GM12872 (cell line): ENCODE measurements at regions not wholly inside any gene's neighbourhood (a gene's known extent, or its start where the extent isn't known, plus 50 kb on each side); places are given as distances from the start of the nearest gene placed in this dataset.

ENCODE experiments used
- TF ChIP-seq, protein P1 (sequence below): IDR thresholded peaks from 3 replicates; pipeline ENCODE4 v1.5.1; 2011; ENCODE audit warnings: low read depth, mild to moderate bottlenecking, low read length, moderate library complexity; ENCODE audit not compliant: insufficient read depth

DNA sequence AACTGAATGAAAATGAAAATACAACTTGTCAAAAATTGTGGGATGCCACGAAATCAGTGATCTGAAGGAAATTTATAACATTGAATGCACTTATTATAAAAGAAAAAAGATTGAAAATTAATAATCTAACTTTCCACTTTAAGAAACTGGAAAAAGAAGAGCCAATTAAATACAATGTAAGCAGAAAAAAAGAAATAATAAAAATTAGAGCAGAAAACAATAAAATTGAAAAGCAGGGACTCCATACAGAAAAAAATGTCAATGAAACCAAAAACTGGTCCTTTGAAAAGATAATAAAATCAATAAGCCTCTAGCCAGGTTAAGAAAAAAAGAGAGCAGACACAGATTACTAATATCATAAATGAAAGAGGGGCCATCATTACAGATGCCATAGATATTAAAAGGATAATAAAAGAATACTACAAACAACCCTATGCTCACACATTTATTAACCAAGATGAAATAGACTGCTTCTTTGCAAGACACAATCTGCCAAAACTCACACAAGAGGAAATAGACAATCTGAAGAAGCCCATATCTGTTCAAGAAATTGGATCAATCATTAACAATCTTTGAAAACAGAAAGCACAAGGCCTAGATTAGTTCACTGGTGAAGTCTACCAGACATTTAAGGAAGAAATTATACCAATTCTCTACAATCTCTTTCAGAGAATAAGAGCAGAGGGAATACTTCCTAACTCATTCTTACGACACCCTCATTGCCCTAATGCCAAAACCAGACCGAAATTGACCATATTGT, 233.8 kb upstream of the NEBL start:
- TF ChIP-seq, protein P1, sequence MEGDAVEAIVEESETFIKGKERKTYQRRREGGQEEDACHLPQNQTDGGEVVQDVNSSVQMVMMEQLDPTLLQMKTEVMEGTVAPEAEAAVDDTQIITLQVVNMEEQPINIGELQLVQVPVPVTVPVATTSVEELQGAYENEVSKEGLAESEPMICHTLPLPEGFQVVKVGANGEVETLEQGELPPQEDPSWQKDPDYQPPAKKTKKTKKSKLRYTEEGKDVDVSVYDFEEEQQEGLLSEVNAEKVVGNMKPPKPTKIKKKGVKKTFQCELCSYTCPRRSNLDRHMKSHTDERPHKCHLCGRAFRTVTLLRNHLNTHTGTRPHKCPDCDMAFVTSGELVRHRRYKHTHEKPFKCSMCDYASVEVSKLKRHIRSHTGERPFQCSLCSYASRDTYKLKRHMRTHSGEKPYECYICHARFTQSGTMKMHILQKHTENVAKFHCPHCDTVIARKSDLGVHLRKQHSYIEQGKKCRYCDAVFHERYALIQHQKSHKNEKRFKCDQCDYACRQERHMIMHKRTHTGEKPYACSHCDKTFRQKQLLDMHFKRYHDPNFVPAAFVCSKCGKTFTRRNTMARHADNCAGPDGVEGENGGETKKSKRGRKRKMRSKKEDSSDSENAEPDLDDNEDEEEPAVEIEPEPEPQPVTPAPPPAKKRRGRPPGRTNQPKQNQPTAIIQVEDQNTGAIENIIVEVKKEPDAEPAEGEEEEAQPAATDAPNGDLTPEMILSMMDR = no peak

DNA sequence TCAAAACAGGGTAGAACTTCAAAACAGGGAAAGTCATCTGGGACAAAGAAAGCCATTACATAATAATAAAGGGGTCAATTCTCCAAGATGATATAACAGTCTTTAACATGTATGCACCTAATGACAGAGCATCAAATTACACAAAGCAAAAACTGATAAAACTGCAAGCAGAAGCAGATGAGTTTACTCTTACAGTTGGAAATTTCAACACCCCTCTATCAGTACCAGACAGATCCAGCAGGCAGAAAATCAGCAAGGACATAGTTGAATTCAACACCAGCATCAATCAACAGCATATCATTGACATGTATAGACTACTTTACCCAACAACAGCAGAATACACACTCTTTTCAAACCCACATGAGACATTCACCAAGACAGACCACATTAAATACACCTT, 233.0 kb upstream of the NEBL start:
- TF ChIP-seq, protein P1 = no peak

DNA sequence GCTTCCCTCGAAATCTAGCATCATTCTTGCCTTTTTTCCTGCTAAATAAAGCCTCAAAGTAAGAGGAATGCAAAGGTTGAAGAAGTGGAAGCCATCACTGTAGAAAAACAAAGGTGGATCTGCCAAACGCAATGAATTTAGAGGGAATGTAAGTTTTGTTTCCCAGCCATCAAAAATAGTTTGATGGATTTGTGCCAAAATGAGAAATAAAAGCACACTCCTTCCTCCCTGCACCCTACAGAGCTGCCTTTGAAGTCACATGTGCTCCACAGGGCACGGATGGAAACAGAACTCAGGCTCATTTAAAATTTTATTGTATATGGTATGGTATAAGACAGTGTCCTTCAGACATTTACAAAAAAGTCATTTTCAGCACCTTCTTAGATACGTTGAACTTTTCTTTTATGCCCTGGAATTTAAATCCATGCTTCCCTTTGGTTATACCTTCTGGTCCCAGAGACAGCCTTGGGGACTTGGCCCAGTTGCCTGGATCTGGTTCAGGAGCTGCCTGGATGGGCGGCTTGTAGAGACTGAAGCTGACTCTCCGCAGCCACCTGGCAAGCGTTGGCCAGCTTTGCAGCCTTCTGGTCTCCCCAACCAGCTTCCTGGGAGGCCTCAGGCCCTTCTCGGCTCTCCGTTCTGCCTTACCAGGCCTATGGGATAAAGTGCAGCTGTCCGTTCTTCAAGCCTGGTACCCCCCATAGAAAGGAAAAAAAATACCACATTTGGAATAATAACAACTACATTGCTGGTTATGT, 228.5 kb upstream of the NEBL start:
- TF ChIP-seq, protein P1 = no peak

DNA sequence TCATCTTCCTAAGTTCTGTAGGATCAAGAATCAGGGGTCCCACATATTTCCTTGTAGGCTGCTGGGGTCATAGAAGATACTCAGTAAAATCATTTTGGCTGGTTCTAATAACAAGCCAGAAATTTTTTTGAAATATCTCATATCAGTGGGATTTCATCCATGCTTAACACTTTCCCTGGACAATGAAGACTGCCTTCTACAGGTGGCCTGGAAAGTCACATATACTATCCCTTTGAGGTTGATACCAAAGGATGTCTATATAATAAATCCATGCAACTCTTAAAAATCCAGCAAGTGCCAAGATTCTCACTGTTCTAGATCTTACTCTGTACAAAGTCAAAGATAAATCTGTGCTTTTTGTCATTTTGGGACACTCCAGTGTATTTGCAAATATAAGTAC, 225.8 kb upstream of the NEBL start:
- TF ChIP-seq, protein P1 = no peak

DNA sequence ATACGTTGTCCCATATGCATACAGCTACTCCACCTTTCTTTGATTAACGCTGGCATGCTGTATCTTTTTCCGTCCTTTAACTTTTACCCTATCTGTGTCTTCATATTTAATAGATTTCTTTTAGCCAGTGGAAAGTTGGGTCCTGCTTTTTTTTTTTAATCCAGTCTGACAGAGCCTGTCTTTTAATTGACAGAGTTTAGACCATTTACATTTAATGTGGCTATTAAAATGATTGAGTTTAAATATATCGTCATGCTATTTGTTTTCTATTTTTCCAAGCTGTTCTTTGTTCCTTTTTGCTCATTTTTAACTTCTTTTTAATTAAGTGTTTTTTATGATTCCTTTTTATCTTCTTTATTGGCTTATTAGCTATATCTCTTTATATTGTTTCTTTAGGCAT, 217.6 kb upstream of the NEBL start:
- TF ChIP-seq, protein P1 = no peak

DNA sequence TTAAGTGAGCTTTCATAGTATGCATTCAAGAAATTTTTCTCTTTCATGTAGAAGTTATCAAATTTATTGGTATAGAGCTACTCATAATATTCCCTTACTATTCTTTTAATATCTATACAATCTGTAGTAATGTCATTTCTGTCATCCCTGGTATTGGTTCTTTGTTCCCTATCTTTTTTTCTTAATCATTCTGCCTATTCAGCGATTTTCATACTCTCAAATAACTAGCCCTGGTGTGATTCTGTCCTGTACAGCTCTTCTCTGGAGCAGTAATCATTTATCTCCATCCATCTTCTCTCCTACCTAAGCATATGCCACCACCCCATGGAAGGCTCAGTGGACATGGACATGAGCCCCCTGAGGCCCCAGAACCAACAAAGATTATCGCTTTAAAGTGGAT, 213.2 kb upstream of the NEBL start:
- TF ChIP-seq, protein P1 = no peak

DNA sequence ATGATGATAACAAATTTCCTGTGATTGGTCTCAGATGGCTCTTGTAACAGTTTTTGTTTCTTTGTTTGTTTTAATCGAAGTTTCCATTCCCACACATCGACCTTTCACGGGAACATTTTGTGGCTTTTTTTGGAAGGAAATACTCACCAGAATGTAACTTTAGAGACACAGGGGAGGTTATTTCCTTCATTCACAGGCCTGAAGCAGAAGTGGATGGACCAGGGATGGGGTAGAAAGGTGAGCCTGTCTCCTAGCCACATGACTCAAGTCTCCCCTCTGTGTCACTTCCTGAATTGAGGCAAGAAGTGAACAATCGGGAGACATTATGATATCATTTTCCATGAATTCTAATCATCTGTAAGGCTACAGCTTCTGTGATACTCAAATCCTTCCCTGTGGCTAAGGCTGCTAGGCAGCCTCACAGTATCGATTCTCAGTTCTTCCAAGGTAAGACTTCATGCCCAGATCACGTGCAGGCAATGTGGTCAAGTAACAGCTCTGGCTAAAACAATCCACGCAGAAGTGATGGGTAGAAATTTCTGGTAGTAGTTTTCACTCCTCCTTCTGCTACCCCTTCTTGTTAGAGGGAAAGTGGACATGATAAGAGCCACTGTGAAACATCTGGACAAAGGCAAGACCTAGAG, 203.9 kb upstream of the NEBL start:
- TF ChIP-seq, protein P1 = no peak
